IMR-90 (cell line): ENCODE measurements at regions not wholly inside any gene's neighbourhood (a gene's known extent, or its start where the extent isn't known, plus 50 kb on each side); places are given as distances from the start of the nearest gene placed in this dataset.

Source experiments
- ATAC-seq: fragments of 200-7000 bp; cut with Tn5 transposase; 2 replicates; pipeline ENCODE4 v1.9.1; 2020; ENCODE audit warnings: low read depth, mild to moderate bottlenecking, moderate library complexity
- BruUV-seq: library from RNA; stranded (reverse); fragments of 400-500 nt; replicated peaks from 2 replicates; lab custom pipeline; 2021; lab: Mats Ljungman, UMichigan
- CTCF ChIA-PET: fragments of 300-600 bp; formaldehyde crosslinking; extraction: SDS; loops from one replicate; lab custom pipeline; 2021; ENCODE audit warnings: antibody characterized with exemption; lab: Yijun Ruan, JAX
- POLR2A ChIA-PET: fragments of 300-600 bp; sonication (Branson Sonifier 250); formaldehyde crosslinking; loops from one replicate; lab custom pipeline; 2022; ENCODE audit warnings: antibody characterized with exemption; ENCODE audit not compliant: unreplicated experiment; lab: Charles Lee
- DNase-seq: peaks from one replicate; pipeline ENCODE4 v3.0.0; 2013
- H2AFZ ChIP-seq: replicated peaks from 2 replicates; pipeline ENCODE3; 2013; ENCODE audit warnings: low read length, mild to moderate bottlenecking; ENCODE audit not compliant: poor library complexity
- H2AK5ac ChIP-seq: 2 replicates; pipeline ENCODE4 v1.6.1; 2013; ENCODE audit warnings: low read depth, low read length, inconsistent platforms
- H2AK9ac ChIP-seq: replicated peaks from 2 replicates; pipeline ENCODE3; 2013; ENCODE audit warnings: mild to moderate bottlenecking, low read depth, low read length, moderate library complexity; ENCODE audit not compliant: poor library complexity
- H2BK120ac ChIP-seq: 2 replicates; pipeline ENCODE4 v1.6.1; 2013; ENCODE audit warnings: low read depth, low read length, inconsistent platforms
- H2BK15ac ChIP-seq: 3 replicates; pipeline ENCODE4 v1.6.1; 2013; ENCODE audit warnings: low read depth, low read length, inconsistent platforms
- H2BK20ac ChIP-seq: 2 replicates; pipeline ENCODE4 v1.6.1; 2013; ENCODE audit warnings: low read depth, mild to moderate bottlenecking, inconsistent platforms, low read length, moderate library complexity
- H2BK5ac ChIP-seq: 2 replicates; pipeline ENCODE4 v1.6.1; 2013; ENCODE audit warnings: mild to moderate bottlenecking, low read depth, low read length, inconsistent platforms; ENCODE audit not compliant: poor library complexity, severe bottlenecking
- H3K14ac ChIP-seq: replicated peaks from 2 replicates; pipeline ENCODE4 v1.6.1; 2013; ENCODE audit warnings: low read depth, low read length, inconsistent platforms
- H3K18ac ChIP-seq: 2 replicates; pipeline ENCODE4 v1.6.1; 2013; ENCODE audit warnings: low read depth, low read length, control low read depth
- H3K23ac ChIP-seq: 2 replicates; pipeline ENCODE4 v1.6.1; 2013; ENCODE audit warnings: low read depth, low read length, inconsistent platforms
- H3K27ac ChIP-seq: 2 replicates; pipeline ENCODE4 v1.5.1; 2013; ENCODE audit warnings: mild to moderate bottlenecking, control low read depth, low read length; ENCODE audit not compliant: insufficient read depth
- H3K27me3 ChIP-seq: 2 replicates; pipeline ENCODE4 v1.6.1; 2013; ENCODE audit warnings: low read length; ENCODE audit not compliant: control insufficient read depth, insufficient read depth
- H3K36me3 ChIP-seq: 2 replicates; pipeline ENCODE4 v1.6.1; 2013; ENCODE audit warnings: low read length, mixed read lengths; ENCODE audit not compliant: control insufficient read depth, insufficient read depth
- H3K4ac ChIP-seq: 2 replicates; pipeline ENCODE4 v1.6.1; 2013; ENCODE audit warnings: low read depth, low read length, inconsistent platforms
- H3K4me1 ChIP-seq: 2 replicates; pipeline ENCODE4 v1.6.1; 2013; ENCODE audit warnings: low read length, mixed read lengths; ENCODE audit not compliant: control insufficient read depth, insufficient read depth
- H3K4me2 ChIP-seq: 2 replicates; pipeline ENCODE4 v1.6.1; 2013; ENCODE audit warnings: low read depth, mild to moderate bottlenecking, control low read depth, low read length, moderate library complexity
- H3K4me3 ChIP-seq: 2 replicates; pipeline ENCODE4 v1.5.1; 2013; ENCODE audit warnings: low read depth, mild to moderate bottlenecking, control low read depth, low read length, moderate library complexity; ENCODE audit not compliant: insufficient read depth
- H3K56ac ChIP-seq: 2 replicates; pipeline ENCODE4 v1.6.1; 2013; ENCODE audit warnings: low read length, inconsistent platforms; ENCODE audit not compliant: insufficient read depth; ENCODE audit errors: extremely low read depth
- H3K79me1 ChIP-seq, 2 experiments: 2 replicates each; pipeline ENCODE4 v1.6.1; 2013; ENCODE audit warnings: low read length in 2 of 2, inconsistent platforms in 1 of 2, low read depth in 1 of 2
- H3K9ac ChIP-seq: 2 replicates; pipeline ENCODE4 v1.6.1; 2013; ENCODE audit warnings: low read depth, low read length, control low read depth
- H3K9me1 ChIP-seq: 2 replicates; pipeline ENCODE4 v1.6.1; 2013; ENCODE audit warnings: low read length, inconsistent platforms; ENCODE audit not compliant: insufficient read depth
- H3K9me3 ChIP-seq: 2 replicates; pipeline ENCODE4 v1.6.1; 2013; ENCODE audit warnings: low read length; ENCODE audit not compliant: control insufficient read depth, insufficient read depth
- H4K20me1 ChIP-seq: 2 replicates; pipeline ENCODE4 v1.6.1; 2013; ENCODE audit warnings: low read length, inconsistent platforms; ENCODE audit not compliant: insufficient read depth
- H4K5ac ChIP-seq: 2 replicates; pipeline ENCODE4 v1.6.1; 2013; ENCODE audit warnings: mild to moderate bottlenecking, low read depth, low read length, control low read depth
- H4K8ac ChIP-seq, 2 experiments: 2 replicates each; pipeline ENCODE4 v1.6.1; 2013; ENCODE audit warnings: low read depth in 2 of 2, low read length in 2 of 2, control low read depth in 1 of 2, inconsistent platforms in 1 of 2
- H4K91ac ChIP-seq: 2 replicates; pipeline ENCODE4 v1.6.1; 2013; ENCODE audit warnings: low read depth, low read length, inconsistent platforms; ENCODE audit not compliant: insufficient read depth
- MAFK ChIP-seq: IDR thresholded peaks from 2 replicates; pipeline ENCODE4 v1.6.1; 2012; ENCODE audit warnings: low read depth, low read length, improper control_type of control experiment
- NFE2L2 ChIP-seq: fragments of 150-350 bp; IDR thresholded peaks from 2 replicates; pipeline ENCODE4 v1.6.1; 2016; ENCODE audit warnings: low read depth, mild to moderate bottlenecking, low read length
- WGBS, 2 experiments: methylation state at CpG; one replicate each; pipeline versions ENCODE4 v1.1.5 to v1.1.7; 2013; ENCODE audit warnings: missing lambda C conversion rate in 2 of 2; ENCODE audit not compliant: insufficient read length in 1 of 2; ENCODE audit errors: extremely low coverage in 2 of 2; 5-methylcytosine and 5-hydroxymethylcytosine counted together
- dilution Hi-C: fragments of 300-500 bp; cut with HindIII; formaldehyde crosslinking; loops from one replicate; pipeline ENCODE4 v1.14.3; 2018; ENCODE audit warnings: low sequenced_read_pairs; ENCODE audit not compliant: unreplicated experiment
- in situ Hi-C: fragments of 300-500 bp; cut with MboI; formaldehyde crosslinking; loops from 3 replicates; pipeline ENCODE4 v1.14.3; 2019; ENCODE audit warnings: low sequenced_read_pairs, inconsistent platforms, mixed read lengths
- intact Hi-C: fragments of 100-400 bp; cut with micrococcal nuclease; formaldehyde crosslinking; loops from 2 replicates; pipeline ENCODE4 v1.10.0; 2022

- no peak for TF ChIP-seq NFE2L2
Measured at GRCh38 chr5:25646421-25647341, 1001.9 kb upstream of the CDH10 start (continued).

DNA sequence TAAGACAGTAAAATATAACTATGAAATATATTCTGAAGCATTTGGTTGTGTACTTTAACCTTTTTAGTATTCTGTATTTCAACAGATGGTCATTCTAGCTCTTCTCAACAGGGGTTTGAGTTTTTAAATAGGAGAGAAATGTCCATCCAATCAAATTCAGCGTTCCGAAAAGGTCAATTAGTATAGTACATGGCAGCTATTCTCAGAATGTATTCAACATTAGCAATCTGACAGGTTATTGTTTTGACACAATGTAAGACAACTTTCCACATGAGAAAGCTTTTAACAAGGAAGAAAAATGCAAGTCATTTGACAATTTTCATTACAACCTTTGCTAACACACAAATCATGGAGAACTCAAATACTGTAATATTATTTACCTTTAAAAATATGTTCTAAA is 996.3 kb upstream of the CDH10 start:
- no TSS peak for BruUV-seq
- Histone ChIP-seq H2BK20ac (no peak overlapping the region), H3K9ac (no peak overlapping the region), H2BK15ac (no peak overlapping the region), H3K18ac (no peak overlapping the region), H3K79me1 (no peaks in the 10 kb centered on the region), H3K9me3 (no peaks in the 10 kb centered on the region; the same call in 1 of the 2 replicates), H3K56ac (no peak overlapping the region), H3K23ac (no peak overlapping the region), H2BK120ac (no peak overlapping the region), H2AFZ (no peak overlapping the region), H3K4ac (no peak overlapping the region), H3K27ac (no peak overlapping the region), H2AK9ac (no peak overlapping the region), H3K27me3 (no peaks in the 10 kb centered on the region), H3K14ac (no peak overlapping the region), H4K5ac (no peak overlapping the region), H3K4me3 (no peak overlapping the region), H3K4me2 (no peak overlapping the region), H2AK5ac (no peak overlapping the region), H4K91ac (no peak overlapping the region), H3K36me3 (no peaks in the 10 kb centered on the region), H3K4me1 (no peaks in the 10 kb centered on the region), H4K20me1 (no peaks in the 10 kb centered on the region), H3K9me1 (no peaks in the 10 kb centered on the region), H4K8ac (no peak overlapping the region), H2BK5ac (no peak overlapping the region)
- DNase-seq (no peak), ATAC-seq (no peak)
- in situ Hi-C loops (no loop called here), intact Hi-C loops (no loop called here), dilution Hi-C loops (no loop called here)
- CTCF ChIA-PET, result no interaction called here
- no CpG with 5 or more reads among the region's 2 CpGs for WGBS, 2 experiments
- TF ChIP-seq NFE2L2 (0 out of 2 replicates have a peak, but pooled peaks have one; percentile 10), MAFK (no peak)
- POLR2A ChIA-PET, result interaction anchor here (0.6 kb wide), 1 partner anchor 1871 kb away, joined by 18 read pairs; no protein-coding TSS in a partner anchor
